HG02938 (cell line): ENCODE measurements at regions not wholly inside any gene's neighbourhood (a gene's known extent, or its start where the extent isn't known, plus 50 kb on each side); places are given as distances from the start of the nearest gene placed in this dataset.

Experiments used
- ATAC-seq: cut with Tn5 transposase; IDR thresholded peaks from one replicate; pipeline ENCODE4 v1.9.1; 2021; ENCODE audit warnings: mild to moderate bottlenecking, moderate library complexity; ENCODE audit not compliant: unreplicated experiment

DNA sequence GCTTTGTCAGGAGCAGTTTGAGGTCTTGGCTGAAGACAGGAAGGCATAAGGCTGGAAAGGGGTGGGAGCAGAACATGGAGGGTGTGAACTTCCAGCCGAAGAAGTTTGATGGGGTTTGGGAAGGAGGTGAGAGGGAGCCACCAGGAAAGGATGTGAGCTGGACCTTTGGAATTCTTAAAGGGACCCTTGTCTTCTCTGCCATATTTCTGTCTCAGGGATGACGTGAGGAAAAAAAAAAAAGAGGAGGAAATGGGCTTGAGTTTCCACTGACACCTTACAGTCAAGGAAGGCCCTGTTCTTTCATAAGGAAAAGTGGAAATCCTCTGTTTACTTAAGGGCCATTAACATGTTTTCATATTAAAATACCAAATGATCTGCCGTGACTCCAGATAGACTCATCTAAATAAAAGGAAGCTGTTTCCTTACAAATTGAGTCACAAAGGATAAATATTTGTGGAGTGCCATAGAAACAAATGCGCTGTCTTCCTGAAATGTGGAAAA lies 132.1 kb downstream of the PALM2AKAP2 start:
- no peak for ATAC-seq

DNA sequence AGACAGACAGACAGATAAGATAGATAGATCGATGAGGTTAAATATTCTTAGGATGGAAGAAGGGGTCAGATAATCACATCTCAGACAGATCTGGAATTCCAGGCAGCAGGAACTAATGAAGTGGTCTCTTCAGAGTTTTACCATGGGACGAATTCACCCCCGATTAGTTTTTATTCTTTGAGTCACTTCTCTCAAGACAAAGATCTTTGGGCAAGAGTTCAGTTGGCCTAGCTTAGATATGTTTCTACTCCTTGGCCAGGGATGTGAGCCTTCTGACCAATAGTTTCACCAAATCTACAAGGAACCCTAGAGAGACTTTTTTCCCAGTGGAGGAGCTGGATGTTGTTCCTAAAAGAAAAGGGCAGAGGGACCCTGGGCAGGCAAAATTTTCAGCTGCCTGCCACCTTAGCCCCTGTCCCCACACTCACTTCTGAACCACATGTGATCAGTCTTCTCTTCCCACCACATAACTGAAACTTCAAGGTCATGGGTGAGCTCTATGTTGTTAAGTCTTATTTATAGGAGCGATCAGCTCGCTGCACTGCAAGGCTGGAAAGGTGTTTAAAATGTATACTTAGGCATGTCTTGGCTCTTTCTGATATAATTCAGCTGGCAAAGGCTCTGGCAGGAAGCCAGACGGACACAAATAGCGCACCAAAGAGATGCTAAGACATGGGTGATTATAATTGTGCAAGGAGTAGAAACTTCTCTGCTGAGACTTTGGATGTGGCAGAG lies 132.9 kb downstream of the PALM2AKAP2 start:
- no peak for ATAC-seq

DNA sequence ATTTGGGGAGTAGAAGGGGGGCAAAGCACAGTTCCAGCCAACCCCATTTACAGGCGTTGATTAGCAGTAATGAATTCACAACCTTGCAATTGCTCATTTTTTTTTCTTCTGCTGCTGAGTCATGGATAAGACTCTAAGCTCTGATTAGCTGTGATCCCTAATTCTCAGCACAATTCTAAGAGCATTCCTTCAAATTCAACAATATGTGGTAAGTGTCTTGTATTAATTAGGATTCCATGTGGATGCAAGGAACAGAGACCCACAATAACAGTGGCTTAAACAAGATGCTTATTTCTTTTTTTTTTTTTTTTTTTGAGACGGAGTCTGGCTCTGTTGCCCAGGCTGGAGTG lies 133.4 kb downstream of the PALM2AKAP2 start:
- ATAC-seq = no peak

DNA sequence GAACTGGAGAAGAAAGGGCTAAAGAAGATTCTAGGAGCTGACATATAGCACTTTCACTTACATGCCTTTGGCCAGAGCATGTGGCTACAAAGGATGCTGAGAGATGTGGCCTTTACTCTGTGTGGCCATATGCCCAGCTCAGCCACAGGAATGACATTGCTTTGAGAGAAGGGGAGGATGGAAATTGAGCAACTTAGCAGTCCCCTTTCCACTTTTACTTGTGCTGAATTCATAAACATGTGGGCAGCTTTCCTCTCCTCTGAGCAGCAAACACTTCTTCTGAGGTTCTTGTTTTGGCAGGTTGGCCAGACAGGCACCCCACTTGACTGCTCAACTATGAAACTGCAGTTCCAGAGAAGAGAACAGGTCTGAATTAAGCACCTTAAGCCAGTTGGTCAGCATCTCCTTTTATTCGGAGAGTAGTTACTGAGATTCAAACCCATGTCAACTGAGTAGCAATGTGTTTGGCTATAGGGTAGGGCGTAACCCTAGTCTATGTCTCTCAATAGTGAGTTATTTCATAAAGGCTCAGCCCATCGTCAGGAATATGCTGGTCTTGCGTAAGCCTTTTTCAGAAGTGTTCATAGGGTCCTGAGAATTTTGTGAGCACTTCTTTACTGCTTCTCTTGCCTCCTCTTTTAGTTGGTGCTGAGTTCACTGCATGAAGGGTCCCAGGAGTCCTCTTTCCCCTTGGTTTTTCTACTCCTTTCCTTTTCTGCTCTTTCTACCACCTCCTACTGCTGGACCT lies 134.5 kb downstream of the PALM2AKAP2 start:
- ATAC-seq = peak; percentile 41

DNA sequence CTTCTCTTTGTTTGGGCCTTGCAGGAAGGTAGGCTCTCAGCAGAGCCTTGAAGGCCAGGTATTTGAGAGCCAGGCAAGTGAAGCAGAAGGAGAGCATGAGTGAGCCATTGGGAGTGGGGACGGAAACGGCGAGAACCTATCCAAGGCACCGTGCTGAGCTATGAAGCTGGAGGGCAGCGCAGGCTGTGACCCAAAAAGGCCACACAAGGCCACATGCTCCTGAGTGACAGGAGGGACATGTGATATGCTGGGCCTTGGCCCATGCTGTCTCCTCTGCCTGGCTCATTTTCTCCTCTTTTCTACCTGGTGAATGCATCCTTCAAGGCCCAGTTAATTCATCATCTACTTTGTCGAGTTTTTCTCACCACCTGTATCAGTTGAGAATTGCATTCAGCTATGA lies 136.3 kb downstream of the PALM2AKAP2 start:
- ATAC-seq = no peak

DNA sequence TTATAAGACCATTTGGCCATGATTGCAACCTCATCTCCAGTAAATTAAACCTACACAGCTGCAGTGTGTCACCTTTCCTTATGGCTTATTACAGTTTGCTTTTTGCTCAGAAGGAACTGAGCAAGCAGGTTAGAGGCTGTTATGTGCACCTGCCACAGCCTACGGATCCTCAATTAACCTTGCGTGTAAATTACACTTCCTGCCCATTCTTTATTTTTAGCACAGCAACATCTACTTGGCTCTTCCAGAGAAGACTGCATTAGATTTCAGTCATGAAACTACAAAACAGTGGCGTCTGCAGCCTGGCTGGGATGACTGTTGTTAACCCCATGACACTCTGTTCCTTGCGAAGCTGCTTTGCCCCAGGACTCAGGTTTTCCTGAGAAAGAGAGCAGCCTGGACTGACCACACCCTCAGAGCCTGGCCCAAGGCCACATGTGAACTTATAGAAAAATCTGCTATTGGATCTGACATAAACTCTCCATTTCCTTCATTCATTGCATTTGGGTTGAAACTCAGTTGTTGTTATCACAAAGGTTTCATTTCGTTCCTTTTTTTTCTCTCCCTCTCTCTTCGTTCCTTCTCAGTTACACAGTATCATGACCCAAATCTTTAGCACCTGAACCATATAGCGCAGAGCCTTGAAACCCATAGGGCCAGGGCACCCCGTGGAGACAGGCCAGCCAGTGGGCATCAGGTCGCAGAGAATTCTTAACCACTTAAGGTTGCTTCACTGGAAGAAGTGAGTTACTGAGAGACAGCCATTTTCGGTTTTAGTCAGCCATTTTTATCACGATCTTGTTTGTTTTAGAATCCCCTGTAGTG lies 138.6 kb downstream of the PALM2AKAP2 start:
- ATAC-seq = peak; percentile 63

DNA sequence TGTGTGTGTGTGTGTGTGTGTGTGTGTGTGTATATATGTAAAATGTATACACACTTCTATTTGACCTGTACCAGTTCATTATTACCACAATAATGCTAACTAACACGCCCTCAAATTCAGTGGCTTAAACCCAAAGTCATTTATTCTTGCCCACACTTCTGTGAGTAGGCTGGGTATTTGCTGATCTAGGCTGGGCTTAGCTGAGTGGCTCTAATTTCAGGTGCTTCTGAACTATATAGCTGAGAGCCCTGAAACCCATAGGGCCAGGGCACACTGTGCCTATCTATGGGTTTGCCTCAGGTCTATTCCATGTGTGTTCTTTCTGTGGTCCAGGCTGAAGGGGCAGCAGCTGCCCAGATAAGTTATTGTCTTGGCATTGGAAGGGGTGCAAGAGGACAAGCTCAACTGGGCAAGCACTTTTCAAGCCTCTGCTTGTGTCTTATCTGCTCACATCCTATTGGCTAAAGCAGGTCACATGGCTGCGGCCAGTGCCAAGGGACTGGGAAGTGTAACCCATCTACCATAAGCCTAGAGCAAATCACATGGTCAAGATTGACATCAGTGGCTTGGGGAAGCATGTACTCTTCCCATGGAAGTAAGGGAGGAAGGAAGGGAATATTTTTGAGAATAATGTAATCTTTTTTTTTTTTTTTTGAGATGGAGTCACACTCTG lies 139.9 kb downstream of the PALM2AKAP2 start:
- ATAC-seq = no peak

DNA sequence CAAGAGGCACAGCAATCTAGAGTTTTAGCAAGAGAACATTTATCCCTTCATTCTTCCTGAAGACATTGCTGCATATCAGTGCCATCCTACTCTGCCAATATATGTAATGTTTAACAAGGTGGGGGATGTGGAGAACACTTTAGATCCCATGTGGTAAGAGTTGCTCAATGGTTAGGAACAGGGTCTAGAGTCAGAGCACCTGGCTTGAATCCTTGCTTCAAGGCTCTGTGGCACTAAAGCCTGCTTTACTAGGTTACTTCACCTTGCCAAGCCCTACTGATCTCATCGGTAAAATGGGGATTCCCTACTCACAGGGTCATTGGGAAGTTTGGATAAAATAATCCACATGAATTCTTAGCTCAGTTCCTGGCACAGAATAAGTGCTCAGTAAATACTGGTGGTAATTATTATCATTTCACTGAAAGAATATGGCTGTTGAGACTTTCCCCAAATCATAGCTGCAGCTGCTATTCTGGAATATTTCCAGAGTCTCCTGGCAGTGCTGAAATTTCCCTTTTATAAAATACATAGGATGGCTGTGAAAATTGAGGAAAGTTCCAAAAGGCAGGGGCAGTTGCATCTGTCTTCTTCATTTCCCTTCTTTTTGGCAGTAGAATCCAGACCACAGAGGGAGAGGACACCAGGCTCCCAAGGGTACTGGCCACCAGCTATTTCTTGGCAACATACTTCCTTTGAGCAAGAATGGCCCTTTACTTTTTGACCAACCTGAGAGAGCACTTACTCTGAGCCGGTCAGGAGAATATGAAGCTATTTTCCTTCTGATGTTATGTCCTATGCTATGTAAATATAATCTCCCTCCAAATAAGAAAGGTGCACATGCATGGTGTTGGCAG lies 142.8 kb downstream of the PALM2AKAP2 start:
- ATAC-seq = no peak

DNA sequence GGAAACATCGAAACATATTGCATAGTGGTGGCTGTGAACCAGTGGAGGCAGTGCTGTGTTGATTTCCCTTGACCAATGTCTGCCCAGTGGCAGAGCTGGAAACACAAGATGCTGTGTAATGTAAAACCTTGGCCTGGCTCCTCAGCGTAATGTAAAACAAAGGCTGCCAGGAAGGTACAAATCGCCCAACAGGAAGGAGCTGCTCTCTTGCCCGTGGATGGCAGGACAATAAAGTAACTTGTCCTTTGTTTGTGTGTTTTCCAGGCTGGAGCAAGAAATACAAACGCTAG lies 143.4 kb downstream of the PALM2AKAP2 start:
- no peak for ATAC-seq

DNA sequence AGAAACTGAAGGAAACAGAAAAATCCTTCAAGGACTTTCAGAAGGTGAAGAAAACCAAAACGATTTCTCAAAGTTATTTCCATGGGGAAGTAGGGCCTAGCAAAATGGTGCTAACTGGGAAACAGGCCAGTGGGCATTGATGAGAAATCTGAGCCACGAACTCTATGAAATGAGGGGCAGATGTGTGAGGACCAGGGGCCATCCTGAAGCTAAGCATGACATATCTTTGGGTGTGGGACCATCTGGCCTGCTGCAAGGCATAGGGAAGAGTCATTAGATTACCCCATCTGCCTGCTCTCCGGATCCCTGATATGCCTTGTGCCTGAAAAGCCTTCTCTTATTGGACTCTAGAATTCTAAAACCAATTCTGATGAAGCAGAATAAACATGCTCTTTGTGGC lies 143.8 kb downstream of the PALM2AKAP2 start:
- ATAC-seq = no peak

DNA sequence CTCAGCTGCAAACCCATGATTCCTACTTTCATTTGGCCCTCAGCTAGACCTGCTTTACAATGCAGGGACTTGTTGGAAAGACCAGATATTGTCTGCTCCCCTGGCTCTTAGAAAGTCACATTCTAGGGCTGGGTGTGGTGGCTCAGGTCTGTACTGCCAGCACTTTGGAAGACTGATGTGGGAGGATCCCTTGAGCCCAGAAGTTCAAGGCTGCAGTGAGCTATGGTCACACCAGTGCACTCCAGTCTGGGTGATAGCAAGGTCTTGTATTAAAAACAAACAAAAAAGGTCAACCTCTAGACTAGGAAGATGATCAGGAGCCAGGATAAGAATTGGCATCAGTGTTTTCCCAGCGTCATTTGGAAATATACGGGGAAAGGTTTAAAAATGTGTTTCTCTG lies 145.8 kb downstream of the PALM2AKAP2 start:
- ATAC-seq = no peak

DNA sequence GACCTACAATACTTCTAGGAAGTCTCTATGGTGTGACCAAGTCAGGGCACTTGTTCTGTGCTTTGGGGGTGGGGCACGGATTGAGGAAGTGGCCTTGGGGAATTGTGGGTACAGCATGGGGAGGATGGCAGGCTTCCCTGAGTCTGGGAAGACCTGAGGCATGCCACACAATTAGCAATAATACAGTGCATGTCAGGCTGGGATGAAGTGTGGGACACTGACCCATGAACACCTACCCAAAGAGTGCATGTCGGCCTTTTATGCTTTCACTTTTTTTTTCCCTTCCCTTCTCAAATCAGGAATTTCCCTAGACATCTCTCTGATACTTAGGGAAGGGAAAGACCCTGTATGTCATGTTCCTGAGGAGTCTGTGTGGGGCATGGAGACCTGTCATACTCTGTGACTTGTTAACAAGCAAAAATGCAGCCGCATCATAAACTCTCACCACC lies 146.4 kb downstream of the PALM2AKAP2 start:
- ATAC-seq = no peak

DNA sequence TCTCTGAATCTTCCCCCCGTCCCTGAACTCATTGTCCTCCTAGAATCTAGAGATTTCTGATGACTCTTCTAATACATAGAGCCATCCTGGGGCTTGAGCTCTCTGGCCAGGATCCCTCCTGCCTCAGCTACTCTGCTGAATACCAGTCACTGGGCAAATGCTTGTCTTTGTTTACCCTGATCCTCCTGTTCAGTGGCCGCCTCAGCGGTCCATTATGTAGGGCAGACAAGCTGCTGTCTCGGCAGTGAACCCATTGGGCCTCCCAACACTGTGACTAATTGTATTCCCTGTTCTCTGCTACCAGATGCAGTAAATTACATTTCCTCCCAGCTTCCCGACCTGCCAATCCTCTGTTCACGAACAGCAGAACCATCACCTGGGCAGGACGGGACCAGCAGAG lies 151.6 kb downstream of the PALM2AKAP2 start:
- ATAC-seq = no peak

DNA sequence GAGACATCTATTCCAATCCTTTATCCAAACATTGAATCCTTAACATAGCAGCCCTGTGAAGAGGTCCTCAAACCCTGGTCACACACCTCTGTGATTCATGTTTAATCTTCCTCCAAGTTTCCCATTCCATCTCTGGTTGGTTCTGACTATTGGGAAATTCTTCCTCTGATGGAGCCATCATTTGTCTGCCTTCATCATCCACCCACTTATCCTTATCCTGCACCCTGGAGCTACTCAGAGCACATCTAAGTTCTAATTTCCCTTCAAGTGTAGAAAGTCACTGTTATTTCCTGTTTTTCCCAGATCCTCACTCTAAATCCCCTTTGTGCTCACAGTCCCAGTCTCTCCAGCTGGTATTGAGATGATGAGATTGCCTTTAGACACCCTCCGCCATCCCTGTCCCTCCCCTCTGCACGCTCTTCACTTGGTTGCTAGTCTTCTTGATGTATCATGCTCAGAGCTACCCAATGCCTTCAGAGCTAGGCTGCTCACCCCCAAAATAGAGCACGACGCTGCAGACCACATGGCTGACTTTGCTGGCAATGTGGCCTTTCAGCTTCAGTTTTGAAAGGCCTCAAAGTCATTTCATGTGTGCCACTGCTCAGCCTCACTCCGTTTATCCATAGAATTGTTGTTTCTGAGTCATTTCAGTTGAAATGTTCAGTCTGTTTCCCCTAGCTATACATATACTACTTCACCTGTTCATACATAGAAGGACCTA lies 154.3 kb downstream of the PALM2AKAP2 start:
- peak; percentile 52 for ATAC-seq

DNA sequence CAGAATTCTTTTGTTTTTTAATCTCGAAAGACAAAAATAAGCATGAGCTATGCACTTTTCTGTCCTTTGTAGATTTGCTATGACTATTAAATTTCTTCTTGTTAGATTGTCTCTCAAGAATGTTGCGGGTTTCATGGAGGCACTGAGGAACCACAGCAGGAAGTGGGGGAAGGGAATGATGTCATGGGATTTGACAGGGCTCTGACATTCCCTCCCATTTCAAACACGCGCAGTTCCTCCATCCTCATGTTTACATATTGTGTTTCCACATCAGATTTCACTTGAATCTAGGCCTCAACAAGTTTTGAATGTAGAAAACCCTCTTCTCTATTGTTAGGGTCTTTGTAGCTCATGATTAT lies 154.8 kb downstream of the PALM2AKAP2 start:
- no peak for ATAC-seq

DNA sequence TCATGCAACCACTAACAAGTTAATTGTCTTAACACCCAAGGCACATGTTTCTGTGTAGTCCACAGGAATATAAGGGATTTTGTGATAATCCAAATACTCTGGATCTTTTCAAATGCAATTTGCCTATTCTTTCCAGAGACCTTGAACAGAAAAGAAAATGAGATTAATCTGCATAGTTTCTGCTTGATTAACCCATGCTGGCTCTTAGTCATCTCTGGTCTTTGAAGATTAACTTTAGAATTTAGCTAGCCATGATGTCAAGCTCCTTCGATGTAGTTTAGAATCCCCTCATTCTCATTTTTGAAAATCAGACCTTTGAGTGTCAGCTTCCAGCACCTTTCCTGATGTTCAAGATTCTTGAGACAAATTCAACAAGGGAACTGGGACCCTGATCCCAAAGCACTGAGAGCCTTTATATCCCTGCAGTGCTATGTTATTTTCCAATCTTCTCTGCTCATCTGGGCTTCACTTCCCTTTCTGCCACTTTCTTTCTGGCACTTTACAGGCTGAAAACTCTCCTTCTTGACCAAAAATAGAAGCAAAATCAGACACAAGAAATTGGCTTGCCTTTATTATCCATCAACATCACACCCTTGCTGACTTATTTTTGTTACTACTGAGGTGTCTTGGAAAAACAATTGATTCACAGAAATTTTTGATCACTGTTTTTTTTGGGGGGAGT lies 155.5 kb downstream of the PALM2AKAP2 start:
- ATAC-seq = peak; percentile 54

DNA sequence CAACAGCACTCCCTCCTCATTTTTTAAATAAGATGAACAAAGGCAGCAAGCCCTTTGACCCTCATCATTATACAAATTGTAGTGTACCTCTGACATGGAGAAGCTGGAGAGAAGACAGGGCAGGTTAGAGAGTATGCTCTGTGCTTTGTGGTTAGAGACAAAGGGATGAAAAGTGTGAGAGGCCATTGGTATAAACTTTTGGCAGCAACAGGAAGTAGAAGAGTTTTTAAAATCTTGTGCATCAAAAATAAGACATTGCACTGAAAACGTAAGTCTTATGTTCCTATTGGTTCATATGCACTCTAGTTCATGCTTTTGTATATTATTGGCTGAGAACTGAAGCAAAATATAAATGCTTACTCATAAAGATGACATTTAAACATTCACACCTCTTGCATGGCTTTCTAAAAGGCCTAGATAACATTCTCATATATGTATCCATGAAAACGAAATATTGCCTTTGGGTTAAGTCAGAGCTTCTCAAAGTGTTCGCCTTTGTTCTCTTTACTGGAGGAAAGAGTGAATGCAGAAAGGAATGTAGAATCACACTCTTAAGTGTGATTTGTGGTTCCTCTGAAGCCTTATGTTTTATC lies 158.0 kb downstream of the PALM2AKAP2 start:
- ATAC-seq = no peak

DNA sequence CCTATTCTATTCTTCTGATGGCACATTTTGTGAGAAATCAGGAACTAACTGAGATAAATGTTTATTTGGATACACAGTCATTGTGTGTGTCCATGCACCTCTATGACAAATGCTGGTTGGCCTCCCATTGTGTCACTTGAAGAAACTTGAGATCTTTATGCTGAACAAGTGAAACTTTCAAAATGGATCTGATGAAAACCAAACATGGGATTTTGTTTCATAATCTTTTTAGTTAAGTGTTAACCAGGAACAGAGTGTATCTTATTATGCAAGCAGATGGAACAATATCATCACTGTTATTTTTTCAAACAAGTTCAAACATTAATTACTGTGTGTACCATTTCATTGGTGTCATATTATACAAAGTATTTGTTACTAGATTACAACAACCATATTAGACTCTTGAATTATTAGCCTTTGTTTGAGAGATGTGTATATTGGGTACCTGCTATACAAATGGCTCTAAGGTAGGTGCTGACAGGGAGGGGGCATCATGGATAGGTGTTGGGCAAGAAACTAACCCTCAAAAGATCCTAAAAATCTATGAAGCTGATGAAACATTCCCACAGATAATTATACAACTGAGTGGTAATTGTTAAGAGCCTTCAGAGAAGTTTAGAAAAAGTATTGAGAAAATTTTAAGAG lies 159.8 kb downstream of the PALM2AKAP2 start:
- no peak for ATAC-seq
